HEK293T (cell line): ENCODE measurements at regions not wholly inside any gene's neighbourhood (a gene's known extent, or its start where the extent isn't known, plus 50 kb on each side); places are given as distances from the start of the nearest gene placed in this dataset.

Source experiments
- BHLHE40 ChIP-seq: fragments of 450-650 bp; IDR thresholded peaks from 2 replicates; pipeline ENCODE4 v1.6.1; 2016; ENCODE audit warnings: mild to moderate bottlenecking, moderate library complexity, borderline replicate concordance
- CTBP1 ChIP-seq: fragments of 450-650 bp; IDR thresholded peaks from 2 replicates; pipeline ENCODE4 v1.6.1; 2016; ENCODE audit warnings: borderline replicate concordance
- ELF4 ChIP-seq: fragments of 450-650 bp; IDR thresholded peaks from 2 replicates; pipeline ENCODE4 v1.6.1; 2017; ENCODE audit warnings: antibody characterized with exemption
- FOXA1 ChIP-seq: fragments of 450-650 bp; IDR thresholded peaks from 2 replicates; pipeline ENCODE4 v1.6.1; 2016; ENCODE audit warnings: mild to moderate bottlenecking
- FOXK2 ChIP-seq: fragments of 450-650 bp; IDR thresholded peaks from 2 replicates; pipeline ENCODE4 v1.6.1; 2016; ENCODE audit warnings: mild to moderate bottlenecking
- FOXM1 ChIP-seq: fragments of 450-650 bp; IDR thresholded peaks from 2 replicates; pipeline ENCODE4 v1.6.1; 2017; ENCODE audit warnings: mild to moderate bottlenecking, borderline replicate concordance
- HDGF ChIP-seq: fragments of 450-650 bp; IDR thresholded peaks from 2 replicates; pipeline ENCODE4 v1.6.1; 2017; ENCODE audit warnings: antibody characterized with exemption, borderline replicate concordance
- L3MBTL2 ChIP-seq: fragments of 450-650 bp; conservative IDR thresholded peaks from 2 replicates; pipeline ENCODE4 v1.6.1; 2016; ENCODE audit warnings: mild to moderate bottlenecking
- LEF1 ChIP-seq: fragments of 450-650 bp; IDR thresholded peaks from 2 replicates; pipeline ENCODE4 v1.6.1; 2017; ENCODE audit warnings: mild to moderate bottlenecking, borderline replicate concordance
- PKNOX1 ChIP-seq: fragments of 450-650 bp; IDR thresholded peaks from 2 replicates; pipeline ENCODE4 v1.6.1; 2016
- SP1 ChIP-seq: fragments of 450-650 bp; IDR thresholded peaks from 2 replicates; pipeline ENCODE4 v1.6.1; 2017
- TARDBP ChIP-seq: fragments of 450-650 bp; IDR thresholded peaks from 2 replicates; pipeline ENCODE4 v1.6.1; 2016

GRCh38 chr13:23956106-23956505, 58.8 kb upstream of the C1QTNF9B start:
- TF ChIP-seq ELF4 = no peak
- TF ChIP-seq CTBP1 = no peak
- no peak for TF ChIP-seq FOXM1
- TF ChIP-seq FOXA1 = no peak
- TF ChIP-seq HDGF = no peak
- TF ChIP-seq SP1 = no peak
- no peak for TF ChIP-seq L3MBTL2
- no peak for TF ChIP-seq BHLHE40
- TF ChIP-seq PKNOX1 = no peak
- TF ChIP-seq FOXK2 = no peak
- TF ChIP-seq LEF1 = no peak
- TF ChIP-seq TARDBP = no peak
